Gastrocnemius medialis (tissue), 4 donors: ENCODE measurements at regions not wholly inside any gene's neighbourhood (a gene's known extent, or its start where the extent isn't known, plus 50 kb on each side); places are given as distances from the start of the nearest gene placed in this dataset.

Source experiments
- ATAC-seq, 2 donors: fragments of 150-250 bp; one replicate each; pipeline ENCODE4 v1.9.1; 2016
- DNase-seq, 2 donors: peaks; one replicate each; pipeline ENCODE4 v3.0.0-alpha.2; 2019
- H3K27ac ChIP-seq, 4 donors: fragments of 200-600 bp; sonication (generic); 1 replicate in 1 of 4; 2 replicates in 3 of 4; pipeline ENCODE4 v1.5.1; 2016 to 2018; ENCODE audit warnings: mild to moderate bottlenecking in 2 of 4, moderate library complexity in 1 of 4
- H3K27me3 ChIP-seq, 3 donors: fragments of 200-600 bp; sonication (generic) in 2 of 3; 1 replicate in 1 of 3; 2 replicates in 2 of 3; pipeline versions ENCODE4 v1.5.1 to v1.6.0; 2016 to 2019; ENCODE audit warnings: mild to moderate bottlenecking in 1 of 3, moderate library complexity in 1 of 3
- H3K36me3 ChIP-seq, 2 donors: fragments of 200-600 bp; sonication (generic) in 1 of 2; one replicate each; pipeline ENCODE4 v1.5.1; 2017 to 2018
- H3K4me1 ChIP-seq, 2 donors: fragments of 200-600 bp; sonication (generic) in 1 of 2; one replicate each; pipeline ENCODE4 v1.5.1; 2016 to 2017; ENCODE audit warnings: mild to moderate bottlenecking in 2 of 2
- H3K4me3 ChIP-seq, 4 donors: fragments of 200-600 bp; sonication (generic) in 3 of 4; 1 replicate in 1 of 4; 2 replicates in 3 of 4; pipeline ENCODE4 v1.5.1; 2016 to 2019; ENCODE audit warnings: mild to moderate bottlenecking in 2 of 4
- H3K9me3 ChIP-seq, 3 donors: fragments of 200-600 bp; sonication (generic) in 2 of 3; 1 replicate in 1 of 3; 2 replicates in 2 of 3; pipeline ENCODE4 v1.5.1; 2016 to 2019
- POLR2A ChIP-seq, 2 donors: fragments of 450-650 bp; IDR thresholded peaks; one replicate each; pipeline ENCODE4 v1.6.1; 2017; ENCODE audit warnings: antibody characterized with exemption in 2 of 2, mild to moderate bottlenecking in 2 of 2, moderate library complexity in 2 of 2
- in situ Hi-C, 4 donors: fragments of 200-750 bp; cut with MboI; loops; one replicate each; pipeline versions ENCODE4 v1.15.0 to v1.8.0; 2017; ENCODE audit warnings: low sequenced_read_pairs in 4 of 4
- intact Hi-C: fragments of 100-400 bp; cut with DNase I; formaldehyde crosslinking; loops from one replicate; pipeline ENCODE4 v1.15.1; 2023; ENCODE audit warnings: low total_unique reads
- TF ChIP-seq, protein P1 (sequence below), 5 experiments: fragments of 450-650 bp in 3 of 5; fragments of 200-600 bp in 2 of 5; sonication (generic) in 2 of 5; IDR thresholded peaks in 4 of 5; conservative IDR thresholded peaks in 1 of 5; 1 replicate in 4 of 5; 2 replicates in 1 of 5; pipeline ENCODE4 v1.5.1; 2016 to 2019; ENCODE audit warnings: antibody characterized with exemption in 5 of 5, mild to moderate bottlenecking in 3 of 5, moderate library complexity in 3 of 5

DNA sequence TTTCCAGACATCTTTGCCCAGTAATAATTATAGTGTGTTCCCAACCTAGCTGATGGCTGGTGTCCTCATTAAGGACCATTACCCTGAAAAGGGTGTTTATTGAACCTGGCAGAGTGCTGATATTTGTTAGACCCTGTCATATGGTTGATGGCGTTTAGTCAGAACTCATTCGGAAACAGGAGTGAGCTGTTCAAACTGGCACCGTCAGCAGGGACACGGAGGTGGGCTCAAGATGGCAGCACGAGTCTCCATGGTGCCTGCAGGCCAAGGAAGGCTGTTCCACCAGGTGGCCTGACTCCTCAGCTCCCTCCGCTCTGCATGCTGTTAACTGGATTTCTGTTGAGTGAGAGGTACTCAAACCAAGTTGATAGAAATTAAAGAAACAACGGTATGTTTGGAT is 589.1 kb upstream of the MGMT start:
- TF ChIP-seq, protein P1, sequence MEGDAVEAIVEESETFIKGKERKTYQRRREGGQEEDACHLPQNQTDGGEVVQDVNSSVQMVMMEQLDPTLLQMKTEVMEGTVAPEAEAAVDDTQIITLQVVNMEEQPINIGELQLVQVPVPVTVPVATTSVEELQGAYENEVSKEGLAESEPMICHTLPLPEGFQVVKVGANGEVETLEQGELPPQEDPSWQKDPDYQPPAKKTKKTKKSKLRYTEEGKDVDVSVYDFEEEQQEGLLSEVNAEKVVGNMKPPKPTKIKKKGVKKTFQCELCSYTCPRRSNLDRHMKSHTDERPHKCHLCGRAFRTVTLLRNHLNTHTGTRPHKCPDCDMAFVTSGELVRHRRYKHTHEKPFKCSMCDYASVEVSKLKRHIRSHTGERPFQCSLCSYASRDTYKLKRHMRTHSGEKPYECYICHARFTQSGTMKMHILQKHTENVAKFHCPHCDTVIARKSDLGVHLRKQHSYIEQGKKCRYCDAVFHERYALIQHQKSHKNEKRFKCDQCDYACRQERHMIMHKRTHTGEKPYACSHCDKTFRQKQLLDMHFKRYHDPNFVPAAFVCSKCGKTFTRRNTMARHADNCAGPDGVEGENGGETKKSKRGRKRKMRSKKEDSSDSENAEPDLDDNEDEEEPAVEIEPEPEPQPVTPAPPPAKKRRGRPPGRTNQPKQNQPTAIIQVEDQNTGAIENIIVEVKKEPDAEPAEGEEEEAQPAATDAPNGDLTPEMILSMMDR (IDR thresholded peaks at IDR 0.05 in 4 of 5, conservative IDR thresholded peaks at IDR 0.05 in 1 of 5): no peak
- TF ChIP-seq POLR2A (IDR thresholded peaks at IDR 0.05): no peak
- Histone ChIP-seq H3K9me3 (no peaks in the 10 kb centered on the region), H3K4me1 (no peaks in the 10 kb centered on the region), H3K27ac (no peak overlapping the region), H3K27me3 (peaks cover 0 to 3% (median 0%) of the 10 kb centered on the region in 3 donors), H3K4me3 (no peak overlapping the region), H3K36me3 (no peaks in the 10 kb centered on the region)
- DNase-seq (no peak), ATAC-seq (no peak)
- in situ Hi-C loops: no loop called here
- intact Hi-C loops: no loop called here

DNA sequence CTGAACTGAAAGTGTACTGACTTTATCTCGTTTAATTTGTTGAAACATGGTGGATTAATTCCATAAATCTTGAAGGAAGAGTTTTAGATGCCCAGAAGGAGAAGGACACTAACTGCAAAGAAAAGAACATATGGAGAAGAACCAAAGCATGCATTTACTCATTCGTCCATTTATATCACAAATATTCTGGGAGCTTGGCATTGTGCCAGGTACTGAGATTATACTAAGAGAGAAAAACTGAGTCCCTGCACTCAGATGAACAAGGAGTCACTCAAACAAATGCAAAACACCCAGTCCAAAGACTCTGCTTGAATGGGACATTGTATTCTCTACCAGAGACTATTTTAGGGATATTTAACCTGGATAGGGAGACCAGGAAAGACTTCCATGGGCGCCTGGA is 588.0 kb upstream of the MGMT start:
- DNase-seq (no peak), ATAC-seq (no peak)
- in situ Hi-C loops (no loop called here), intact Hi-C loops (no loop called here)
- Histone ChIP-seq H3K36me3 (no peaks in the 10 kb centered on the region), H3K27me3 (peaks cover 0 to 3% (median 0%) of the 10 kb centered on the region in 3 donors), H3K4me1 (no peaks in the 10 kb centered on the region), H3K9me3 (no peaks in the 10 kb centered on the region), H3K4me3 (no peak overlapping the region), H3K27ac (no peak overlapping the region)
- TF ChIP-seq, protein P1 (IDR thresholded peaks at IDR 0.05 in 4 of 5, conservative IDR thresholded peaks at IDR 0.05 in 1 of 5): no peak
- no peak for TF ChIP-seq POLR2A (IDR thresholded peaks at IDR 0.05)

DNA sequence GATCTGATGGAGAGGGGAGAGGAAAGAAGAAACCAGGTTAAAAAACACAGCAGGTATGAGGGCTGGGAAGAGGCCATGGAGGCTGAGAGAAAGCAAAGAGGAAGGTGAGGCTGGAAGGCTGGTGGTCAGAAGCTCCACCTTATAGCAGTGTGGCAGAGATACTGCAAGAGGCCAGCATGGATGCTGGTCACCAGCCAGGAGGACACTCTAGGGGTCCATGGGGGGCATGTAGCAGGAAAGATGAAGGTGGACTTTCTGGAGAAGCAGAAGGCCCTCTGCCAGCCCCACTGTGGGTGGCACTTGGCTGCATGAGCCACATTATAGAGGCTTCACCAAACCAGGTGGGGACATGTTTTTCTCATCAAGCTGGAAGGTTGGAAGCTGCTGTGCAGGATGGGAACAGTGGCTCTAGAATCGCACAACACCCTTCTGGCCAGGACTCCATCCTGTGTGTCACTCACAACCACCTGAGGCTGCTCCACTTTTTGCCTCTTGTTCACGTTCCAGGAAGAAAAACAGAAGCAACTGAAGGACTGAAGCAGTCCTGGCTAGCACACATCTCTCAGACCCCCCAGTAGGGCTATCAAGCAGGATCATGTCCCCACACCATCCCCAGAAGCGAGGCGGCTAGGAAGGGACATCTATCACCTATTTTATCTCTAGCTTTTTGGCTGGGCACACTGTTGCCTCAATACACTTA is 587.5 kb upstream of the MGMT start:
- TF ChIP-seq, protein P1 (IDR thresholded peaks at IDR 0.05 in 4 of 5, conservative IDR thresholded peaks at IDR 0.05 in 1 of 5): no peak
- no peak for TF ChIP-seq POLR2A (IDR thresholded peaks at IDR 0.05)
- Histone ChIP-seq H3K9me3 (no peaks in the 10 kb centered on the region), H3K4me3 (no peak overlapping the region), H3K4me1 (no peaks in the 10 kb centered on the region), H3K27ac (no peak overlapping the region), H3K36me3 (no peaks in the 10 kb centered on the region), H3K27me3 (peaks cover 0 to 3% (median 0%) of the 10 kb centered on the region in 3 donors)
- in situ Hi-C loops: no loop called here
- intact Hi-C loops: no loop called here
- DNase-seq (no peak), ATAC-seq (no peak)

DNA sequence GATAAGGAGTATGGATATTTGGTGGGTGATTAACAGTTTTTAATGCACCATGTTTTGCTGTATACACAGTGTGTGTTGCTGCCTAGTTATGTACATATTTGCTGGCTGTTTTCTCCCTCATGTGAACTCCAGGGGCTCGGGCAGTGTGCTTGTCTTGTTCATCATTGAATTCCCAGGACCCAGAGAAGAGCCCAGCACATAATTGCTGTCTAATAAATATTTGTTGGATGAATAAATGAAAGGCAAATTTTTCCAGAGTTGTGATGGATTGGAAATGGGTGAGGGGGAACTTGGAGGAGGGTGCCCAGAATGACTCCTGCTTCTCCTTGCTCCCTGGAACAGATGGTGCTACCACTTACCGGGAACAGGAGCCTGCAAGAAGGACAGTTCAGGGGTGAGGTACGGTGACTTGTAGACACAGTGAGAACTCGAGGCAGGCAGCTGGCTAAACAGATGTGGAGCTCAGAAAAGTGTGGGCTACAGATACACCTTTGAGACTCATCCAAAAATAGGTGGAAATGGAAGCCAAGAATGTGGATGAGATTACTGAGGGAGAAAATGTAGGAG is 586.8 kb upstream of the MGMT start:
- DNase-seq (no peak), ATAC-seq (no peak)
- no peaks in the 10 kb centered on the region for H3K9me3 ChIP-seq
- intact Hi-C loops: no loop called here
- no peaks in the 10 kb centered on the region for H3K36me3 ChIP-seq
- H3K27ac ChIP-seq: no peak overlapping the region
- no peaks in the 10 kb centered on the region for H3K4me1 ChIP-seq
- in situ Hi-C loops: no loop called here
- no peak for TF ChIP-seq POLR2A (IDR thresholded peaks at IDR 0.05)
- TF ChIP-seq, protein P1 (IDR thresholded peaks at IDR 0.05 in 4 of 5, conservative IDR thresholded peaks at IDR 0.05 in 1 of 5): no peak
- peaks cover 0 to 3% (median 0%) of the 10 kb centered on the region in 3 donors for H3K27me3 ChIP-seq
- no peak overlapping the region for H3K4me3 ChIP-seq
